Activated CD4-positive, CD25-positive, alpha-beta regulatory T cell treated with anti-CD3 and anti-CD28 coated beads, Interleukin-2, amount 50 U/mL, for 72 hours (primary cell): ENCODE measurements at regions not wholly inside any gene's neighbourhood (a gene's known extent, or its start where the extent isn't known, plus 50 kb on each side); places are given as distances from the start of the nearest gene placed in this dataset.

Source experiments
- DNase-seq: peaks from one replicate; pipeline ENCODE4 v3.0.0; 2021

GRCh38 chr5:34487956-34488355, 168.2 kb upstream of the RAI14 start:
- no peak for DNase-seq

- DNase-seq: no peak
Measured at GRCh38 chr5:34488984-34489383, 167.1 kb upstream of the RAI14 start.

- DNase-seq: no peak
Measured at GRCh38 chr5:34490506-34491250, 165.4 kb upstream of the RAI14 start.

- DNase-seq: no peak
Measured at GRCh38 chr5:34491251-34491620, 164.9 kb upstream of the RAI14 start.

- no peak for DNase-seq
Measured at GRCh38 chr5:34494111-34494755, 161.9 kb upstream of the RAI14 start.

- no peak for DNase-seq
Measured at GRCh38 chr5:34495178-34495577, 160.9 kb upstream of the RAI14 start.

GRCh38 chr5:34496260-34496691, 159.9 kb upstream of the RAI14 start:
- DNase-seq: no peak

- DNase-seq: no peak
Measured at GRCh38 chr5:34496701-34497469, 159.2 kb upstream of the RAI14 start.

- DNase-seq: no peak
Measured at GRCh38 chr5:34497470-34497808, 158.7 kb upstream of the RAI14 start.

- no peak for DNase-seq
Measured at GRCh38 chr5:34498572-34498971, 157.6 kb upstream of the RAI14 start.

- no peak for DNase-seq
Measured at GRCh38 chr5:34499001-34499734, 157.0 kb upstream of the RAI14 start.

GRCh38 chr5:34500236-34500847, 155.8 kb upstream of the RAI14 start:
- no peak for DNase-seq

- DNase-seq: no peak
Measured at GRCh38 chr5:34501016-34501415, 155.1 kb upstream of the RAI14 start.

- DNase-seq: no peak
Measured at GRCh38 chr5:34501840-34502239, 154.3 kb upstream of the RAI14 start.

GRCh38 chr5:34502581-34502980, 153.5 kb upstream of the RAI14 start:
- DNase-seq: no peak

- no peak for DNase-seq
Measured at GRCh38 chr5:34503379-34504253, 152.5 kb upstream of the RAI14 start.

- DNase-seq: no peak
Measured at GRCh38 chr5:34504967-34505366, 151.2 kb upstream of the RAI14 start.

- DNase-seq: no peak
Measured at GRCh38 chr5:34505731-34506130, 150.4 kb upstream of the RAI14 start.

- no peak for DNase-seq
Measured at GRCh38 chr5:34507933-34508332, 148.2 kb upstream of the RAI14 start.

- DNase-seq: no peak
Measured at GRCh38 chr5:34509392-34509791, 146.7 kb upstream of the RAI14 start.

GRCh38 chr5:34510002-34510401, 146.1 kb upstream of the RAI14 start:
- DNase-seq: no peak

GRCh38 chr5:34511063-34511462, 145.1 kb upstream of the RAI14 start:
- no peak for DNase-seq
